Caco-2 (cell line): ENCODE measurements at regions not wholly inside any gene's neighbourhood (a gene's known extent, or its start where the extent isn't known, plus 50 kb on each side); places are given as distances from the start of the nearest gene placed in this dataset.

ENCODE experiments used
- BruUV-seq: library from RNA; stranded (reverse); fragments of 400-500 nt; replicated peaks from 2 replicates; lab custom pipeline; 2021; lab: Mats Ljungman, UMichigan
- CTCF ChIA-PET: fragments of 300-600 bp; sonication (Branson Sonifier 250); formaldehyde crosslinking; loops from one replicate; lab custom pipeline; 2022; ENCODE audit warnings: antibody characterized with exemption; lab: Charles Lee
- POLR2A ChIA-PET: fragments of 300-600 bp; sonication (Branson Sonifier 250); formaldehyde crosslinking; loops from one replicate; lab custom pipeline; 2022; ENCODE audit warnings: antibody characterized with exemption; lab: Charles Lee
- DNase-seq, 2 experiments: peaks; one replicate each; pipeline versions ENCODE4 v3.0.0 to v3.0.0-alpha.2; 2020 to 2022
- H3K27me3 ChIP-seq: replicated peaks from 2 replicates; pipeline ENCODE4 v1.6.0; 2011; ENCODE audit warnings: low read length; ENCODE audit not compliant: control insufficient read depth, insufficient read depth
- H3K36me3 ChIP-seq: 2 replicates; pipeline ENCODE4 v1.5.1; 2011; ENCODE audit warnings: low read length; ENCODE audit not compliant: control insufficient read depth, insufficient read depth
- H3K4me1 ChIP-seq: fragments of 250-450 bp; sonication (Bioruptor Pico); 2 replicates; pipeline ENCODE4 v1.5.1; 2020; ENCODE audit warnings: mild to moderate bottlenecking
- H3K4me3 ChIP-seq: 2 replicates; pipeline ENCODE4 v1.5.1; 2011; ENCODE audit warnings: low read depth, mild to moderate bottlenecking, control low read depth, low read length
- H3K9me3 ChIP-seq: fragments of 250-450 bp; sonication (Bioruptor Pico); 2 replicates; pipeline ENCODE4 v1.5.1; 2020; ENCODE audit warnings: mild to moderate bottlenecking, moderate library complexity
- H3K27ac Mint-ChIP-seq: one replicate; pipeline ENCODE4 v1.8.0; 2022; ENCODE audit warnings: mixed read lengths; ENCODE audit not compliant: unreplicated experiment
- H3K27me3 Mint-ChIP-seq: one replicate; pipeline ENCODE4 v1.8.0; 2022; ENCODE audit warnings: mixed read lengths; ENCODE audit not compliant: insufficient read depth, unreplicated experiment
- H3K36me3 Mint-ChIP-seq: one replicate; pipeline ENCODE4 v1.8.0; 2022; ENCODE audit warnings: mild to moderate bottlenecking, mixed read lengths; ENCODE audit not compliant: insufficient read depth, unreplicated experiment
- H3K4me1 Mint-ChIP-seq: one replicate; pipeline ENCODE4 v1.8.0; 2022; ENCODE audit warnings: low read depth, mixed read lengths; ENCODE audit not compliant: unreplicated experiment
- H3K4me3 Mint-ChIP-seq: one replicate; pipeline ENCODE4 v1.8.0; 2022; ENCODE audit warnings: mild to moderate bottlenecking, moderate library complexity, mixed read lengths; ENCODE audit not compliant: unreplicated experiment
- H3K9me3 Mint-ChIP-seq: one replicate; pipeline ENCODE4 v1.8.0; 2022; ENCODE audit warnings: mixed read lengths; ENCODE audit not compliant: unreplicated experiment
- CTCF ChIP-seq, 2 experiments: fragments of 200-600 bp in 1 of 2; IDR thresholded peaks; 1 replicate in 1 of 2; 2 replicates in 1 of 2; pipeline versions ENCODE4 v1.5.1 to v1.8.0; 2011 to 2022; ENCODE audit warnings: antibody characterized with exemption in 1 of 2, control low read depth in 1 of 2, inconsistent platforms in 1 of 2, low read depth in 1 of 2, low read length in 1 of 2, mild to moderate bottlenecking in 1 of 2, moderate library complexity in 1 of 2; ENCODE audit not compliant: insufficient read depth in 1 of 2, severe bottlenecking in 1 of 2, unreplicated experiment in 1 of 2
- intact Hi-C: fragments of 100-400 bp; cut with micrococcal nuclease; formaldehyde crosslinking; loops from one replicate; pipeline ENCODE4 v1.10.0; 2022; ENCODE audit not compliant: unreplicated experiment

GRCh38 chr10:118407777-118408176 is 65.7 kb upstream of the FAM204A start:
- CTCF ChIA-PET, result no interaction called here

GRCh38 chr10:118407026-118407425 is 64.9 kb upstream of the FAM204A start:
- no TSS peak for BruUV-seq
- no peaks in the 10 kb centered on the region for H3K36me3 ChIP-seq
- TF ChIP-seq CTCF (IDR thresholded peaks at IDR 0.05; ENCODE audit: insufficient read depth in 1 of 2, low read depth in 1 of 2, low read length in 1 of 2, severe bottlenecking in 1 of 2, unreplicated experiment in 1 of 2), result no peak
- no peak overlapping the region for H3K27ac Mint-ChIP-seq
- ChIA-PET CTCF (no interaction called here), POLR2A (no interaction called here)
- H3K36me3 Mint-ChIP-seq, result no peaks in the 10 kb centered on the region
- no peak for DNase-seq
- H3K4me3 ChIP-seq, result no peak overlapping the region
- no peak overlapping the region for H3K4me3 Mint-ChIP-seq
- H3K4me1 ChIP-seq, result no peaks in the 10 kb centered on the region
- H3K4me1 Mint-ChIP-seq, result no peaks in the 10 kb centered on the region
- H3K9me3 Mint-ChIP-seq, result no peaks in the 10 kb centered on the region
- H3K9me3 ChIP-seq, result no peaks in the 10 kb centered on the region
- intact Hi-C loops, result no loop called here
- no peaks in the 10 kb centered on the region for H3K27me3 ChIP-seq
- peaks cover 23% of the 10 kb centered on the region for H3K27me3 Mint-ChIP-seq

More at GRCh38 chr10:118407777-118408176, 65.7 kb upstream of the FAM204A start:
- BruUV-seq, result no TSS peak
- no peaks in the 10 kb centered on the region for H3K4me1 ChIP-seq
- Mint-ChIP-seq H3K9me3 (no peaks in the 10 kb centered on the region), H3K4me1 (no peaks in the 10 kb centered on the region), H3K4me3 (no peak overlapping the region), H3K27me3 (peaks cover 19% of the 10 kb centered on the region), H3K27ac (no peak overlapping the region), H3K36me3 (no peaks in the 10 kb centered on the region)
- H3K9me3 ChIP-seq, result no peaks in the 10 kb centered on the region
- no peaks in the 10 kb centered on the region for H3K36me3 ChIP-seq
- POLR2A ChIA-PET, result no interaction called here
- H3K27me3 ChIP-seq, result no peaks in the 10 kb centered on the region
- intact Hi-C loops, result no loop called here
- DNase-seq, result no peak
- no peak overlapping the region for H3K4me3 ChIP-seq
- TF ChIP-seq CTCF (IDR thresholded peaks at IDR 0.05; ENCODE audit: insufficient read depth in 1 of 2, low read depth in 1 of 2, low read length in 1 of 2, severe bottlenecking in 1 of 2, unreplicated experiment in 1 of 2), result no peak

- H3K9me3 ChIP-seq, result no peaks in the 10 kb centered on the region
- H3K4me3 ChIP-seq, result no peak overlapping the region
- no peak overlapping the region for H3K27ac Mint-ChIP-seq
- no peaks in the 10 kb centered on the region for H3K4me1 ChIP-seq
- no peaks in the 10 kb centered on the region for H3K9me3 Mint-ChIP-seq
- no TSS peak for BruUV-seq
- ChIA-PET POLR2A (no interaction called here), CTCF (no interaction called here)
- H3K36me3 Mint-ChIP-seq, result no peaks in the 10 kb centered on the region
- H3K27me3 ChIP-seq, result no peaks in the 10 kb centered on the region
- no peak for TF ChIP-seq CTCF (IDR thresholded peaks at IDR 0.05; ENCODE audit: insufficient read depth in 1 of 2, low read depth in 1 of 2, low read length in 1 of 2, severe bottlenecking in 1 of 2, unreplicated experiment in 1 of 2)
- no peak overlapping the region for H3K4me3 Mint-ChIP-seq
- DNase-seq, result no peak
- peaks cover 23% of the 10 kb centered on the region for H3K27me3 Mint-ChIP-seq
- intact Hi-C loops, result no loop called here
- H3K36me3 ChIP-seq, result no peaks in the 10 kb centered on the region
- no peaks in the 10 kb centered on the region for H3K4me1 Mint-ChIP-seq
These were observed 63.8 kb upstream of the FAM204A start for GRCh38 chr10:118405928-118406327.
